ENCODE measurements at regions not wholly inside any gene's neighbourhood (a gene's known extent, or its start where the extent isn't known, plus 50 kb on each side); places are given as distances from the start of the nearest gene placed in this dataset.

DNA sequence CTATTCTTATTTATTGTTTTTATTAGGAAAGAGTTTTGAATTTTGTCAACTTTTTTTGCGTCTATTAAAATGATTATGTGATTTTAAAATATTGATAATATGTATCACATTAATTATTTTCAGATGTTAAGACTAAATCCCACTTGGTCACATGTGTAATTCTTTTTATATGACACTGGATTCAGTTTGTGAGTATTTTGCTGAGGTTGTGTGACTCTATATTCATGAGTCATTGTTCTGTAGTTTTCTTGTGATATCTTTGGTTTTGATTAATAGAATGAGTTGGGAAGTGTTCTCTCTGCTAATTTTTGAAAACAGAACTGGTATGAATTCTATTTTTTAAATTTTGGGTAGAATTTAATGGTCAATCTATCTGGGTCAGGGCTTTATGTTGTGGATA is 317.9 kb downstream of the ETS1 start:
- TF ChIP-seq, protein P1, sequence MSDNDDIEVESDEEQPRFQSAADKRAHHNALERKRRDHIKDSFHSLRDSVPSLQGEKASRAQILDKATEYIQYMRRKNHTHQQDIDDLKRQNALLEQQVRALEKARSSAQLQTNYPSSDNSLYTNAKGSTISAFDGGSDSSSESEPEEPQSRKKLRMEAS (IDR thresholded peaks at IDR 0.05; ENCODE audit: insufficient read depth, insufficient read length), result no peak
- TF ChIP-seq, protein P2, sequence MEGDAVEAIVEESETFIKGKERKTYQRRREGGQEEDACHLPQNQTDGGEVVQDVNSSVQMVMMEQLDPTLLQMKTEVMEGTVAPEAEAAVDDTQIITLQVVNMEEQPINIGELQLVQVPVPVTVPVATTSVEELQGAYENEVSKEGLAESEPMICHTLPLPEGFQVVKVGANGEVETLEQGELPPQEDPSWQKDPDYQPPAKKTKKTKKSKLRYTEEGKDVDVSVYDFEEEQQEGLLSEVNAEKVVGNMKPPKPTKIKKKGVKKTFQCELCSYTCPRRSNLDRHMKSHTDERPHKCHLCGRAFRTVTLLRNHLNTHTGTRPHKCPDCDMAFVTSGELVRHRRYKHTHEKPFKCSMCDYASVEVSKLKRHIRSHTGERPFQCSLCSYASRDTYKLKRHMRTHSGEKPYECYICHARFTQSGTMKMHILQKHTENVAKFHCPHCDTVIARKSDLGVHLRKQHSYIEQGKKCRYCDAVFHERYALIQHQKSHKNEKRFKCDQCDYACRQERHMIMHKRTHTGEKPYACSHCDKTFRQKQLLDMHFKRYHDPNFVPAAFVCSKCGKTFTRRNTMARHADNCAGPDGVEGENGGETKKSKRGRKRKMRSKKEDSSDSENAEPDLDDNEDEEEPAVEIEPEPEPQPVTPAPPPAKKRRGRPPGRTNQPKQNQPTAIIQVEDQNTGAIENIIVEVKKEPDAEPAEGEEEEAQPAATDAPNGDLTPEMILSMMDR (IDR thresholded peaks at IDR 0.05; ENCODE audit: extremely low read depth in 1 of 2, insufficient read depth in 1 of 2, low read depth in 1 of 2, low read length in 2 of 2), result no peak
- TF ChIP-seq EZH2 (IDR thresholded peaks at IDR 0.05; ENCODE audit: borderline replicate concordance, low read depth, low read length, severe bottlenecking) (no peak), JUN (IDR thresholded peaks at IDR 0.05; ENCODE audit: borderline replicate concordance, insufficient read depth, insufficient read length, low read depth) (no peak), POLR2AphosphoS5 (IDR thresholded peaks at IDR 0.05; ENCODE audit: insufficient read depth, low read depth, low read length) (no peak), POLR2A (IDR thresholded peaks at IDR 0.05; ENCODE audit: low read depth, low read length) (no peak), MYC (IDR thresholded peaks at IDR 0.05; ENCODE audit: low read depth, low read length) (no peak)

Data from endothelial cell of umbilical vein (primary cell).